SU-DHL-6 (cell line): ENCODE measurements at regions not wholly inside any gene's neighbourhood (a gene's known extent, or its start where the extent isn't known, plus 50 kb on each side); places are given as distances from the start of the nearest gene placed in this dataset.

Experiments
- EZH2phosphoT487 ChIP-seq: fragments of 200-600 bp; sonication (generic), shearing (Covaris generic); conservative IDR thresholded peaks from 2 replicates; pipeline ENCODE4 v1.6.1; 2018; ENCODE audit warnings: mild to moderate bottlenecking, antibody characterized with exemption, low read length, moderate library complexity, mixed read lengths
- TF ChIP-seq, protein P1 (sequence below): fragments of 200-600 bp; sonication (generic); IDR thresholded peaks from one replicate; pipeline ENCODE4 v1.5.1; 2017; ENCODE audit warnings: antibody characterized with exemption, mild to moderate bottlenecking, low read length, moderate library complexity; ENCODE audit not compliant: insufficient read depth, poor library complexity, severe bottlenecking

DNA sequence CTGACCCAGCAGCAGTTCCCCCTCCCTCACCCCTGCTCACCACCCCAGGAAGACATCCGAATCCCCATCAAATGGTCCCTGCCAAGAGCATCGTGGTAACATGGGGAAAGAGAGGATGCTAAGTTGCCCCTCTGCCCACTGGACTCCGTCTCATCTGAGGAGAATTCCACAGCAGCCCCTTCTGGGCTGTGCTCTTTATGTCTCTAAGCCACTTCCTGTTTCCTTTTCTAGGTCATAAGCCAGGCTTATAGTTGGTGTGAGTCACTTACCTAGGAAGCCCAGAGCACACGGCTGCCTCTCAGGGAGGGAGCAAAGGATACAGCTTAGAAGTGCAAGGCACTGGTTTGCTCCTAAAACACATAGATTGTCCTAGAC, 76.0 kb downstream of the VCPKMT start:
- TF ChIP-seq, protein P1, sequence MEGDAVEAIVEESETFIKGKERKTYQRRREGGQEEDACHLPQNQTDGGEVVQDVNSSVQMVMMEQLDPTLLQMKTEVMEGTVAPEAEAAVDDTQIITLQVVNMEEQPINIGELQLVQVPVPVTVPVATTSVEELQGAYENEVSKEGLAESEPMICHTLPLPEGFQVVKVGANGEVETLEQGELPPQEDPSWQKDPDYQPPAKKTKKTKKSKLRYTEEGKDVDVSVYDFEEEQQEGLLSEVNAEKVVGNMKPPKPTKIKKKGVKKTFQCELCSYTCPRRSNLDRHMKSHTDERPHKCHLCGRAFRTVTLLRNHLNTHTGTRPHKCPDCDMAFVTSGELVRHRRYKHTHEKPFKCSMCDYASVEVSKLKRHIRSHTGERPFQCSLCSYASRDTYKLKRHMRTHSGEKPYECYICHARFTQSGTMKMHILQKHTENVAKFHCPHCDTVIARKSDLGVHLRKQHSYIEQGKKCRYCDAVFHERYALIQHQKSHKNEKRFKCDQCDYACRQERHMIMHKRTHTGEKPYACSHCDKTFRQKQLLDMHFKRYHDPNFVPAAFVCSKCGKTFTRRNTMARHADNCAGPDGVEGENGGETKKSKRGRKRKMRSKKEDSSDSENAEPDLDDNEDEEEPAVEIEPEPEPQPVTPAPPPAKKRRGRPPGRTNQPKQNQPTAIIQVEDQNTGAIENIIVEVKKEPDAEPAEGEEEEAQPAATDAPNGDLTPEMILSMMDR: no peak
- TF ChIP-seq EZH2phosphoT487: no peak
